Stimulated activated CD4-positive, alpha-beta T cell treated with anti-CD3 and anti-CD28 coated beads, Interleukin-1b, Interleukin-23, amount 100 ng/mL, for 24 hours (primary cell): ENCODE measurements at regions not wholly inside any gene's neighbourhood (a gene's known extent, or its start where the extent isn't known, plus 50 kb on each side); places are given as distances from the start of the nearest gene placed in this dataset.

ENCODE experiments used
- DNase-seq, 4 experiments: peaks; one replicate each; pipeline ENCODE4 v3.0.0-alpha.2; 2020; ENCODE audit warnings: low read depth in 4 of 4, low spot score in 1 of 4

DNA sequence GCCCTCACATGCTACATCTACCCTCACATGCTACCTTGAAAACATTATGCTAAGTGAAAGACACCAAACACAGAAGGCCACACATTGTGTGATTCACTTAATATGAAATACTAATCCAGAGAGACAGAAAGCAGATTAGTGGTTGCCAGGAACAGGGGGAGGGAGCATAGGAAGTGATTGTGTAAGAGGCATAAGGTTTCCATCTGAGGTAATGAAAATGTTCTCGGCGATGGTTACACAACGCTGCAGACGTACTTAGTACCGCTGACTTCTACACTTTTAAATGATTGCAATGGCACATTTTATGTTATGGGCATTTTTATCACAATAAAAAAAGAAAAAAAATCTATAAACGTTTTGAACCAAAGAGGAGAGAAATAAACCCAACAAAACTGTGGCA, 742.3 kb downstream of the TYW1 start:
- DNase-seq = no peak

- no peak for DNase-seq
These were observed 746.9 kb downstream of the TYW1 start for GRCh38 chr7:67743501-67743900.

GRCh38 chr7:67752227-67752626, 755.6 kb downstream of the TYW1 start:
- no peak for DNase-seq

GRCh38 chr7:67753891-67754290, 757.3 kb downstream of the TYW1 start:
- no peak for DNase-seq

- DNase-seq = no peak
These were observed 758.0 kb downstream of the TYW1 start for GRCh38 chr7:67754651-67755050.

DNA sequence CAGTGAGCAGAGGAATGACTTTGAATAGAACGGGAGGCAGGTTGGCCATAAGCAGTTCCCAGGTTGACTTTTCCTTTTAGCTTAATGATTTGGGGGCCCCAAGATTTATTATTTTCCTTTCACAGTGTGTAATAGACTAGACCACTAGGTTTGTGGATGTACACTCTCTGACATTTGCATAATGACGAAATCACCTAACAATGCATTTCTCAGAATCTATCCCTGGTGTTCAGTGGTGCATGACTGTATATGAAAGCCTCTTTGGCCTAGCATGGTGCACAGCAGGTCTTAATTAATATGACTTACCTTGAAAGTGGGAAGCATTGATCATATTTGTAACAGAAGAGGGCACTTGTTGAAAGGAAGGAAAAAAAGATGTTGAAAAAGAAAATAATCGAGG, 761.9 kb downstream of the TYW1 start:
- DNase-seq = no peak

DNA sequence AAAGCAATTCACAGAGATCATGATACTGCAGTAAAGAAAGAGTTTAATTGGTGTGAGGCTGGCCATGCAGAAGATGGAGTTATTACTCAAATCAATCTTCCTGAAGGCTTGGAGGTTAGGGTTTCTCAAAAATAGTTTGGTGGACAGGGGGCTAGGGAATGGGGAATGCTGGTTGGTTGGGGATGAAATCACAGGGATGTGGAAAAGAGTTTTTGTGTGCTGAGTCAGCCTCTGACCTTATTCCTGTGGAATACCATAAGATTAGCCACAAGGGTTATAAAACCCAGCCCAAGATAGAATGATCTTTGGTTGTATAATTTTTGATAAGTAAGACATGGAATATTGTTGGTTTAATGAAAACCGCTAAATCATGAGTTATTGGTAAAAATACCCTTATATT, 764.3 kb downstream of the TYW1 start:
- DNase-seq = no peak

- no peak for DNase-seq
These were observed 765.9 kb downstream of the TYW1 start for GRCh38 chr7:67762516-67762915.

DNA sequence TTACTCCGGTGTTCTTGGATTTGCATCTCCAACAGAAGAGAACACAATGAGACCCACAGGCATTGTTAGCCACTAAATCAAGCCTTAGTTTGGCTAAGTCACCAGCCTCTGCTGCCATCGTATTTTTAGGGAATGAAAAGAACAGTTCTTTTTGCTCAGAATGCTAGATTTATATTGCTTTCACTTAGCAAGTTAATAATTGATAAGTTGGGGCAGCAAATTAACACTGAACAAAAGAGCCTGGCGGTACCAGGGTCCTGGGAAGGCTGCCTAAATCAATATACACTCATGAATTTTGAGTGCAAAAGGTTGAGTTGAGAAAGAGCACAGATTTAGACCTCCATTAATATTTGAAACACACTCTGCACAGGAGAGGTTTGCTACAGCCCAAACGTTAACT, 767.7 kb downstream of the TYW1 start:
- no peak for DNase-seq

DNA sequence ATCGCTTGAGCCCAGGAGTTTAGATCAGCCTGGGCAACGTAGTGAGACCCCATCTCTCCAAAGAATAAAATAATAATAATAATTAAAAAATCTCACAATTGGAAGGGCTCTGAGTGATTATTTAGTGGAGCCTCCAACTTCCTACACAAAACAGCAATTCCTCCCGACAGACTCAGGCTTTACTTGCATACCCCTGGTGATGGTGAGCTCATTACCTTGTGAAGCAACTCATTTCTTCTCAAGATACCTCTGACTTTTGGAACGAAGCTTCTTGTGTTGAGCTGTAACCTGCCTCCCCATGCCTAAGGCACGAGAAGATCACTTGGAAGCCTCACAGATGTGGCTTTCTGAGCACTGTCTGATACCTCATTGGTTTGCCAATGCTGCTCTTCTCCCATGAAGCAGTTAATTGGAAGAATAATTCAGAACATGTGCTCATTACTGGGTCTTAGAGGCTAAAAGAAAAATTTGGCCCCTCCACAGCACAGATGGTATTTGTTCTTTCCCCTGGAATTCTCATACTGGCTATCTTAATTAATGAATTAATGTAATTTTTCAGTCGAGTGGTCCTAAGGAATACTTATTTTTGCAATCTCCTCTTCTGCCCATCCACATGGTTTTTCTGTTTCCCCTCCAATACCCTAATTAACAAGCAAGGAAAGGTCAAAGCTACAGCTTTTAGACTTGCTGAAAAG, 769.0 kb downstream of the TYW1 start:
- no peak for DNase-seq

- DNase-seq = no peak
These were observed 770.3 kb downstream of the TYW1 start for GRCh38 chr7:67766906-67767410.

DNA sequence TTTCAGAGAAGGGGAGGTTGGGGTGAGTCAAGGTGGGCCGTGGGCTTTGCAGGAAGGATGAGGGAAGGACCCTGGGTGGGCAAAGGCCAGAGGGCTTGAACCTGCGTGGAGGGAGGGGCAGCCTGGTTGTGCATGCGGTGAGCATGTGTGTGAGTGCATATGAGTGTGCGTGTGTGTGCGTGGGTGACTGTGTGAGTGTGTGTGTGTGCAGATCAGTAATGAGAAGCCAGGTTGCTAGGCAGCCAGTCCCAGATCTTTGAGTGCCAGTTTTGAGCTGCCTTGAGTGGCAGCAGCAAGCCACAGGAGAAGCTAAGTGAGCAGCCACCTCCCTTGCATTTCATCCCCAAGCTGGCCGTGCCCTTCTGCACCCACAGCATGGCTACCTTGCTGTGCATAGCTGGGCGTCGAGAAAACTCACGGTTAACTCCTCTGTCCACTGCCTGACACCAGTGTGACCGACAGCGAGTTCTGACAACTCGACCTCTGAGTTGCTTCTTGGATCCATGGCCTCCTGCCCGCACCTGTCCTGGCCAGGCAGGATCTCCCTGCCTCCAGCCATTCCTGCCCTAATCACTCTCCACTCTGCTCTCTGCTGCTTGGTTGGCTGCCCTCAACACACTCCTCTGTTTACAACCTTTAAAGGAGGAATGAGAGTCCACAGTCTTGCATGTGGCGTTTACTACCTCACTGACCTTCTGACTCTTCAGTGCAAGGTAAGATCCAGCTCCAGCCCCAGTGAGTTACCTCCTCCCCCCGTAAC, 775.4 kb downstream of the TYW1 start:
- DNase-seq = no peak

GRCh38 chr7:67773081-67773480, 776.4 kb downstream of the TYW1 start:
- DNase-seq = no peak

GRCh38 chr7:67777119-67777518, 780.5 kb downstream of the TYW1 start:
- no peak for DNase-seq

DNA sequence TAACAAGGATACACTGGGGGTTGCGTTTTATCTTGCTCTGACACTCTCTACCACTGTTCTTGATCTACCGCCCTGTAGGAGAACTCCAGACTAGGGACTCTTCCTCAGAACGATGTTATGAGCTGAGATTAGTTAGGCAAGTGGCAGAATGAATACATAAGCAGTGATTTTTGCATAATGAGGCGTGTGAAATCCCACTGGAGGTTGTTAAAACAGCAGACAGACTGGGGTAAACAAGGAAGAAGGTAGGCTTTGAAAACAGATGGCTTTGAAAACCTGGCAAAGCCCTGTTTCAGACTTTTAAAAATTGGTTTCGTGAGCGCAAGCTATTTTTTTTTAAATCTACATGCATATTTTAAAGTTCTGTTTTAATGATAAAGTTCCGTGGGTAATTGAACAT, 785.2 kb downstream of the TYW1 start:
- DNase-seq = no peak

DNA sequence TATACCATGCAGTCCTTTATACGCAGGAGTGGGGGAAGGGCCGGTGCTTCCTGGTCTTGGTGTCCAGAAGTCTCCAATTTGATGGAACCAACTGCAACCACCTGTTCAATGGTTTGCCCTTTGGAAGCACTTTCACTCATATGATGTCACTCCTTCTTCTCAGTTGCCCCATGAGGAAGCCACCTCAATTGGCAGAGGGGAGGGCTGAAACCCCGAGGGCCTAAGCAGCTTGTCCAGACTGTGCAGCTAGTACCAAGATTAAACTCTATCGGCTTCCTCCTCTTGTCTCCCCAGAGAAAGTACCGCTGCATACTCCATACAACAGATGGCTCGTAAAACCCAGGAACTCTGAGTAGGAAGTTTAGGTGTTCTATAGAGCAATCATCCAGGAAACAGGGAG, 789.4 kb downstream of the TYW1 start:
- no peak for DNase-seq

GRCh38 chr7:67788669-67789068, 792.0 kb downstream of the TYW1 start:
- no peak for DNase-seq

- no peak for DNase-seq
These were observed 795.3 kb downstream of the TYW1 start for GRCh38 chr7:67791918-67792317.

DNA sequence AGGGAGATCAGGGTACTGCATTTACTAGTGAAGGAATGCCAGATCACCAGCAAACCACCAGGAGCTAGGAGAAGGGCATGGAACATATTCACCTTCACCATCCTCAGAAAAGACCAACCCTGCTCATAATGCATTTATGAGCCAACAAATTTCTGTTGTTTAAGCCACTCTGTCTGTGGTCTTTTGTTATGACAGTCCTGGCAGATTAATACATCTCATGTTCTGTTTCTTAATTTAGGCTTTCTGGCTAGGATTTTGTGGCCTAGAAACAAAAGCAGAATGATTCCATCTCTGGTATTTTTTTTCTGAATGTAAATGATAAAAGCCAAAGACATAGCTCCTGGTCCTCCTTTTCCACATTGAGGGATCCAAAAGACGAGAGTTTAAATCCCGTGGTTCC, 797.9 kb downstream of the TYW1 start:
- no peak for DNase-seq

DNA sequence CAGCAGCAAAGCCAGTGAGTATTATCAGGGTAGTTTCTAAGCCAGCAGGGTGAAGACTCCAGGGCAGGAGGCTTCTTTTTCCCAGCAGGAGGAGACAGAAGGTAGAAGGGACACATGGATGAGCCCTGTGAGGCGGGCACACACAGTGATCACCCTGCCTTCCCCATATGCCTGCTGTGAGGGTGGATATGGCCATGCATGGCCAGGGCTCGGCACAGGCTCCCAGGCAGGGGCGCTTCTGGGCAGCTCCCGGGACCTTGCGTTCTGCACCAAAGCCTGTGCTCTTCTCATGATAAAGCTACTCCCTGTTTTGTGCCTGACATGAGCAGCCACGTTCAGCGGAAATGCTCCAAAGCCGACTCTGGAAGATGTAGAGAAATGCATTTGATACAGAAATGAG, 807.2 kb downstream of the TYW1 start:
- no peak for DNase-seq

DNA sequence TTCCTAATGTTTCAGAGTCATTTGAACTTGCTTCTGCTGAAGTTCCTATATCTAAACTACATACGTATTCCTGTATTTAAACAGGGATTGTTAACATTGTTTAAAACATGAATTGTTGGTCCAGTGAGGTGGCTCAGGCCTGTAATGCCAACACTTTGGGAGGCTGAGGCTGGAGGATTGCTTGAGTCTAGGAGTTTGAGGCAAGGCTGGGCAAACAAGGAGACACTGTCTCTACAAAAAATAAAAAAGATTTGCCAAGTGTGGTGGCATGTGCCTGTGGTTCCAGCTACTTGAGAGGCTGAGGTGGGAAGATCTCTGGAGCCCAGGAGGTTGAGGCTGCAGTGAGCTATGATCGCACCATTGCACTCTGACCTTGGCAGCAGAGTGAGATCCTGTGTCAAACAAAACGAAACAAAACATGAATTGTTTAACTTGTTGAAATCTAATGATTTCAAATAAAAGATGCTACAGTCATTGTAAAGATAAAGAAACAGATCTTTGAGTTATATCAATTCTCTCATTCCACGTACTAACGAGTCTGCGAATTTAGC, 809.4 kb downstream of the TYW1 start:
- no peak for DNase-seq

DNA sequence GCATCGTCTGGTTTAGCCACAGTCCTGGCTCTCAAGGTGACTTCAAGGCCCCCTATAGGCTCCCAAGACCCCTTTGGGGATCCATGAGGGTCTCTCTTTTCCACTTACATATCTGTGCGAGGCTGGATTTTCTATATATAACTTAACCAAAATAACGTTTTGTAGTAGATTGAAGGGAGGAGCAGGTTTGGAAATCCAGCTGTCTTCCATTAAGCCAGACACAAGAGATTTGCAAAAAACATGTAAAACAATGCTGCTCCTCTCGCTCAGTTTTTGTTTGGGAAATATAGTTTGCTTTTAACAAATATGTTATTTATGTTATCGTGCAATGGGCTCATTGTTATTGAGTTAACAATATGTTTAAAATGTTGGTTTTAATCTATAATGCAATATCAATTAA, 811.2 kb downstream of the TYW1 start:
- no peak for DNase-seq
